Naive B cell (primary cell): ENCODE measurements at regions not wholly inside any gene's neighbourhood (a gene's known extent, or its start where the extent isn't known, plus 50 kb on each side); places are given as distances from the start of the nearest gene placed in this dataset.

Experiments
- ATAC-seq, 2 donors: fragments of 150-1000 bp; cut with Tn5 transposase; 2 replicates each; pipeline ENCODE4 v1.10.0; 2021; ENCODE audit warnings: low read depth in 2 of 2, mild to moderate bottlenecking in 2 of 2, moderate library complexity in 2 of 2
- DNase-seq: peaks from one replicate; pipeline ENCODE4 v3.0.0; 2022
- H3K27ac Mint-ChIP-seq, 6 donors: one replicate each; pipeline ENCODE4 v1.8.0; 2020 to 2022; ENCODE audit warnings: mild to moderate bottlenecking in 6 of 6, mixed read lengths in 6 of 6, moderate library complexity in 5 of 6, inconsistent platforms in 2 of 6
- H3K27me3 Mint-ChIP-seq, 3 donors: one replicate each; pipeline ENCODE4 v1.8.0; 2021 to 2022; ENCODE audit warnings: mixed read lengths in 3 of 3, mild to moderate bottlenecking in 1 of 3
- H3K36me3 Mint-ChIP-seq, 2 donors: one replicate each; pipeline ENCODE4 v1.8.0; 2020 to 2022; ENCODE audit warnings: mixed read lengths in 2 of 2, inconsistent platforms in 1 of 2, mild to moderate bottlenecking in 1 of 2
- H3K4me1 Mint-ChIP-seq, 3 donors: one replicate each; pipeline ENCODE4 v1.8.0; 2020 to 2022; ENCODE audit warnings: mixed read lengths in 3 of 3, inconsistent platforms in 1 of 3, mild to moderate bottlenecking in 1 of 3, moderate library complexity in 1 of 3
- H3K4me3 Mint-ChIP-seq, 8 donors: one replicate each; pipeline ENCODE4 v1.8.0; 2020 to 2022; ENCODE audit warnings: mild to moderate bottlenecking in 8 of 8, mixed read lengths in 8 of 8, moderate library complexity in 8 of 8, inconsistent platforms in 2 of 8
- H3K9me3 Mint-ChIP-seq, 7 donors: one replicate each; pipeline ENCODE4 v1.8.0; 2020 to 2022; ENCODE audit warnings: mixed read lengths in 7 of 7, mild to moderate bottlenecking in 5 of 7, inconsistent platforms in 2 of 7, moderate library complexity in 1 of 7

GRCh38 chr10:3995302-3996210, 210.5 kb upstream of the KLF6 start:
- no peaks in the 10 kb centered on the region for H3K27me3 Mint-ChIP-seq
- DNase-seq (no peak), ATAC-seq (no peak)
- H3K4me1 Mint-ChIP-seq, result peaks cover 0 to 6% (median 4%) of the 10 kb centered on the region in 3 donors
- H3K9me3 Mint-ChIP-seq, result peaks cover 5 to 10% (median 7%) of the 10 kb centered on the region in 7 donors
- H3K4me3 Mint-ChIP-seq, result no peak overlapping the region
- H3K27ac Mint-ChIP-seq, result no peak overlapping the region
- H3K36me3 Mint-ChIP-seq, result peaks cover 0 to 9% of the 10 kb centered on the region in 2 donors

- Mint-ChIP-seq H3K4me1 (peaks cover 8 to 12% (median 10%) of the 10 kb centered on the region in 3 donors), H3K27ac (no peak overlapping the region), H3K36me3 (no peaks in the 10 kb centered on the region), H3K9me3 (no peaks in the 10 kb centered on the region), H3K4me3 (no peak overlapping the region), H3K27me3 (no peaks in the 10 kb centered on the region)
- DNase-seq, result no peak
- ATAC-seq, result no peak
Observed at GRCh38 chr10:3992382-3993178, 207.6 kb upstream of the KLF6 start.

GRCh38 chr10:3990307-3990706, 205.3 kb upstream of the KLF6 start:
- peaks cover 10 to 14% (median 10%) of the 10 kb centered on the region in 3 donors for H3K4me1 Mint-ChIP-seq
- DNase-seq (no peak), ATAC-seq (no peak)
- no peaks in the 10 kb centered on the region for H3K9me3 Mint-ChIP-seq
- no peak overlapping the region for H3K4me3 Mint-ChIP-seq
- H3K27me3 Mint-ChIP-seq, result no peaks in the 10 kb centered on the region
- no peak overlapping the region for H3K27ac Mint-ChIP-seq
- no peaks in the 10 kb centered on the region for H3K36me3 Mint-ChIP-seq

GRCh38 chr10:3987143-3987974, 202.3 kb upstream of the KLF6 start:
- Mint-ChIP-seq H3K4me1 (peaks cover 4 to 10% (median 10%) of the 10 kb centered on the region in 3 donors), H3K27me3 (no peaks in the 10 kb centered on the region), H3K9me3 (peaks cover 0 to 18% (median 6%) of the 10 kb centered on the region in 7 donors), H3K27ac (peak overlapping the region in 3 of 6 donors; percentile 8 to 61 (median 54)), H3K36me3 (no peaks in the 10 kb centered on the region), H3K4me3 (no peak overlapping the region)
- DNase-seq (no peak), ATAC-seq (no peak)

GRCh38 chr10:3986493-3987142, 201.6 kb upstream of the KLF6 start:
- ATAC-seq, result no peak
- no peaks in the 10 kb centered on the region for H3K36me3 Mint-ChIP-seq

GRCh38 chr10:3982746-3983442, 197.9 kb upstream of the KLF6 start:
- ATAC-seq (no peak), DNase-seq (no peak)
- Mint-ChIP-seq H3K36me3 (no peaks in the 10 kb centered on the region), H3K27me3 (no peaks in the 10 kb centered on the region), H3K4me1 (peaks cover 7 to 19% (median 13%) of the 10 kb centered on the region in 3 donors), H3K27ac (peak overlapping the region in 1 of 6 donors; percentile 73), H3K4me3 (no peak overlapping the region), H3K9me3 (peaks cover 0 to 18% (median 6%) of the 10 kb centered on the region in 7 donors)

More at GRCh38 chr10:3986493-3987142, 201.6 kb upstream of the KLF6 start:
- Mint-ChIP-seq H3K27me3 (no peaks in the 10 kb centered on the region), H3K9me3 (peaks cover 0 to 18% (median 6%) of the 10 kb centered on the region in 7 donors), H3K4me3 (no peak overlapping the region), H3K4me1 (peaks cover 4 to 10% (median 10%) of the 10 kb centered on the region in 3 donors), H3K27ac (no peak overlapping the region)
- no peak for DNase-seq

GRCh38 chr10:3981300-3981699, 196.3 kb upstream of the KLF6 start:
- Mint-ChIP-seq H3K4me3 (peak overlapping the region in 1 of 8 donors; percentile 4), H3K27ac (no peak overlapping the region)

GRCh38 chr10:3980660-3981059, 195.7 kb upstream of the KLF6 start:
- ATAC-seq, result no peak
- no peaks in the 10 kb centered on the region for H3K36me3 Mint-ChIP-seq
- peaks cover 7 to 17% (median 9%) of the 10 kb centered on the region in 3 donors for H3K4me1 Mint-ChIP-seq
- no peaks in the 10 kb centered on the region for H3K27me3 Mint-ChIP-seq
- no peak overlapping the region for H3K27ac Mint-ChIP-seq
- no peak overlapping the region for H3K4me3 Mint-ChIP-seq
- H3K9me3 Mint-ChIP-seq, result peaks cover 0 to 18% (median 6%) of the 10 kb centered on the region in 7 donors
- no peak for DNase-seq

More at GRCh38 chr10:3981300-3981699, 196.3 kb upstream of the KLF6 start:
- Mint-ChIP-seq H3K9me3 (peaks cover 0 to 18% (median 6%) of the 10 kb centered on the region in 7 donors), H3K36me3 (no peaks in the 10 kb centered on the region), H3K4me1 (peaks cover 7 to 19% (median 9%) of the 10 kb centered on the region in 3 donors), H3K27me3 (no peaks in the 10 kb centered on the region)
- ATAC-seq (no peak), DNase-seq (no peak)

- peak overlapping the region in 2 of 8 donors; percentile 13 to 51 for H3K4me3 Mint-ChIP-seq
- DNase-seq, result no peak
- no peak for ATAC-seq
- no peaks in the 10 kb centered on the region for H3K27me3 Mint-ChIP-seq
- H3K27ac Mint-ChIP-seq, result peak overlapping the region in 3 of 6 donors; percentile 10 to 86 (median 34)
- peaks cover 7 to 17% (median 9%) of the 10 kb centered on the region in 3 donors for H3K4me1 Mint-ChIP-seq
- H3K9me3 Mint-ChIP-seq, result peaks cover 0 to 18% (median 6%) of the 10 kb centered on the region in 7 donors
- H3K36me3 Mint-ChIP-seq, result no peaks in the 10 kb centered on the region
Observed at GRCh38 chr10:3980144-3980543, 195.1 kb upstream of the KLF6 start.

GRCh38 chr10:3978761-3979160, 193.8 kb upstream of the KLF6 start:
- H3K27ac Mint-ChIP-seq, result no peak overlapping the region
- H3K9me3 Mint-ChIP-seq, result peaks cover 0 to 17% (median 6%) of the 10 kb centered on the region in 7 donors
- no peak for ATAC-seq
- no peak for DNase-seq
- peaks cover 7 to 17% (median 9%) of the 10 kb centered on the region in 3 donors for H3K4me1 Mint-ChIP-seq
- no peak overlapping the region for H3K4me3 Mint-ChIP-seq
- peaks cover 0 to 6% of the 10 kb centered on the region in 2 donors for H3K36me3 Mint-ChIP-seq
- no peaks in the 10 kb centered on the region for H3K27me3 Mint-ChIP-seq

GRCh38 chr10:3978174-3978573, 193.2 kb upstream of the KLF6 start:
- Mint-ChIP-seq H3K27ac (no peak overlapping the region), H3K9me3 (peaks cover 0 to 13% (median 6%) of the 10 kb centered on the region in 7 donors), H3K36me3 (peaks cover 0 to 6% of the 10 kb centered on the region in 2 donors), H3K27me3 (no peaks in the 10 kb centered on the region), H3K4me1 (peaks cover 7 to 17% (median 9%) of the 10 kb centered on the region in 3 donors), H3K4me3 (no peak overlapping the region)
- no peak for DNase-seq
- ATAC-seq, result no peak

GRCh38 chr10:3977761-3978160, 192.8 kb upstream of the KLF6 start:
- DNase-seq (no peak), ATAC-seq (no peak)
- Mint-ChIP-seq H3K27ac (no peak overlapping the region), H3K27me3 (no peaks in the 10 kb centered on the region), H3K36me3 (peaks cover 0 to 6% of the 10 kb centered on the region in 2 donors), H3K4me1 (peaks cover 7 to 17% (median 9%) of the 10 kb centered on the region in 3 donors), H3K4me3 (no peak overlapping the region), H3K9me3 (peaks cover 0 to 9% (median 4%) of the 10 kb centered on the region in 7 donors)
